Retina (tissue), 1 donor: ENCODE measurements at regions not wholly inside any gene's neighbourhood (a gene's known extent, or its start where the extent isn't known, plus 50 kb on each side); places are given as distances from the start of the nearest gene placed in this dataset.
A peak's percentile ranks its signal among the peaks of the same experiment; 100 is the strongest.

ENCODE experiments used
- DNase-seq: peaks from one replicate; pipeline ENCODE4 v3.0.0-alpha.2; 2016

- no peak for DNase-seq
Measured at GRCh38 chr13:22592515-22592914, 588.3 kb upstream of the SGCG start.

GRCh38 chr13:22594041-22594440 is 586.7 kb upstream of the SGCG start:
- DNase-seq, result peak; percentile 2

GRCh38 chr13:22596171-22596863 is 584.5 kb upstream of the SGCG start:
- DNase-seq, result peak; percentile 5

GRCh38 chr13:22599156-22599555 is 581.6 kb upstream of the SGCG start:
- DNase-seq, result no peak

GRCh38 chr13:22618002-22618401 is 562.8 kb upstream of the SGCG start:
- DNase-seq, result no peak

GRCh38 chr13:22625691-22626090 is 555.1 kb upstream of the SGCG start:
- DNase-seq, result no peak

GRCh38 chr13:22629374-22629773 is 551.4 kb upstream of the SGCG start:
- DNase-seq, result no peak

- DNase-seq, result no peak
Measured at GRCh38 chr13:22642088-22642487, 538.7 kb upstream of the SGCG start.

- no peak for DNase-seq
Measured at GRCh38 chr13:22644941-22645340, 535.8 kb upstream of the SGCG start.

GRCh38 chr13:22647156-22647850 is 533.5 kb upstream of the SGCG start:
- no peak for DNase-seq

- DNase-seq, result no peak
Measured at GRCh38 chr13:22648320-22648801, 532.4 kb upstream of the SGCG start.

- no peak for DNase-seq
Measured at GRCh38 chr13:22652796-22653195, 528.0 kb upstream of the SGCG start.

GRCh38 chr13:22653866-22654265 is 526.9 kb upstream of the SGCG start:
- no peak for DNase-seq

GRCh38 chr13:22655106-22655852 is 525.5 kb upstream of the SGCG start:
- no peak for DNase-seq

GRCh38 chr13:22662771-22663170 is 518.0 kb upstream of the SGCG start:
- no peak for DNase-seq

- no peak for DNase-seq
Measured at GRCh38 chr13:22665506-22665905, 515.3 kb upstream of the SGCG start.

- DNase-seq, result no peak
Measured at GRCh38 chr13:22690756-22691155, 490.0 kb upstream of the SGCG start.

- DNase-seq, result no peak
Measured at GRCh38 chr13:22693691-22694090, 487.1 kb upstream of the SGCG start.

GRCh38 chr13:22696433-22696832 is 484.3 kb upstream of the SGCG start:
- DNase-seq, result no peak

- no peak for DNase-seq
Measured at GRCh38 chr13:22698467-22698866, 482.3 kb upstream of the SGCG start.

GRCh38 chr13:22700246-22700887 is 480.4 kb upstream of the SGCG start:
- DNase-seq, result no peak

GRCh38 chr13:22703601-22704209 is 477.1 kb upstream of the SGCG start:
- no peak for DNase-seq

- DNase-seq, result no peak
Measured at GRCh38 chr13:22707946-22708345, 472.8 kb upstream of the SGCG start.
